ENCODE measurements at regions not wholly inside any gene's neighbourhood (a gene's known extent, or its start where the extent isn't known, plus 50 kb on each side); places are given as distances from the start of the nearest gene placed in this dataset.

DNA sequence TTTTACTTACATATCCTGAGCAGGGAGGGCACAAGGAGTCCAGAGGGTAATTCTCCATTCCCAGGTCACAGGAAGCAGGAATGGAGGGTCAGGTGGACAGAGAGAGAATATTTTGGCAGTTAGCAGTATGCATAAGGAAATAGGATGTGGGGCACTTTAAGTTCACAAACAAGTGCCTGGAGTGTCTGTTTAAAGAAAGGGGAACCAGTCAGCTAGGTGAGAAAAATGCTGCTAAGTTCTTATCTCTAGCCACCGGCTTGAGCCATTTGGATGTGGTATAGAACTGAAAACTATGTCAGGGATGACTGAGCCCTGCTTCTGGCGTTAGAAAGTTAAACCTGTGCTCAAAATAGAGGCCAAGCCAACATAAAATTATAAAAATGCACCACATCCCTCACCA, 739.7 kb upstream of the NCAM2 start:
- no peaks in the 10 kb centered on the region for H3K4me1 ChIP-seq (ENCODE audit: control insufficient read depth in 1 of 2, low read depth in 2 of 2)
- ATAC-seq (ENCODE audit: insufficient number of reproducible peaks, low FRiP score, low read depth) (no peak), DNase-seq (ENCODE audit: low spot score) (no peak)
- no peak for TF ChIP-seq CTCF (IDR thresholded peaks at IDR 0.05)
- H3K27me3 ChIP-seq (replicated peaks; ENCODE audit: insufficient read depth): no peaks in the 10 kb centered on the region
- H3K9me3 ChIP-seq: no peaks in the 10 kb centered on the region
- H3K4me3 ChIP-seq: no peak overlapping the region
- H3K36me3 ChIP-seq: no peaks in the 10 kb centered on the region
- H3K27ac ChIP-seq: no peak overlapping the region

DNA sequence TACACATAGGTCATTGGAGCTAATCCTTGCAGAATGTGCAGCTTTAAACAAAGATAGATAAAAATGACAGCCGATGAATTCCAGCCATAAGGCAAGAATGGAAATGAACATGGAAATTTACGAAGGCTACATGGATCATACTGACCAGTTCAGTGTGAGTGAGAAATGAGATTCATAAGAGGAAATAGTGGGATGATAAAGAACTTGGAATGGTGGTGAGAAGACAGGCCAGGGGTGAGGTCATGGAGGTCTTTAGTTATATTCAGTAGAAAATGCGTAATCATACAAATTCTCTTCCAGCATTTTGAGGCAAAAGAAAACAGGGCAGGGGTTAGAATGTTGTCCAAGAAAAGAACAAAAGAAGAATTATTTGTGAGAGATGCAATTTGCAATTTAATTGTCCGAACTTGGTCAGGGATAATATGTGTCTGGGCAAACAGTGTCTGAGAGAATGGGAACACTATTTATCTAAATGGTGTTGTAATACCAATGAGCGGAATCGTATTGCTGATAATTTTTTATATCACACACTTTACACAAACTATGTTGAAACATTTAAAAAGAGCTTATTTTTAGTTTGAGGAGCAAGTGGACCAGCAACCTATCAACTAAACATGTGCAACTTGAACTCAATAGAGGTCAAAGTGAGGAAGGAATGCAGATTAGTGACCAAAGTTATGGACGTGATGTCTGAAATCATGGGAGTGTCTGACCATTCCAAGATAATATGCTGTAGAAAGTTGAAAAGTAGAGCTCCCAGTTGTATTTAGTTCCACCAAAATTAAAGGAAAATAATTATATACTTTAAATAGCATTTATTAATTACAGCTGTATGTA, 739.0 kb upstream of the NCAM2 start:
- Histone ChIP-seq H3K4me1 (ENCODE audit: control insufficient read depth in 1 of 2, low read depth in 2 of 2) (no peaks in the 10 kb centered on the region), H3K4me3 (no peak overlapping the region), H3K9me3 (no peaks in the 10 kb centered on the region), H3K36me3 (no peaks in the 10 kb centered on the region), H3K27ac (no peak overlapping the region), H3K27me3 (replicated peaks; ENCODE audit: insufficient read depth) (no peaks in the 10 kb centered on the region)
- ATAC-seq (ENCODE audit: insufficient number of reproducible peaks, low FRiP score, low read depth) (no peak), DNase-seq (ENCODE audit: low spot score) (no peak)
- TF ChIP-seq CTCF (IDR thresholded peaks at IDR 0.05): no peak

DNA sequence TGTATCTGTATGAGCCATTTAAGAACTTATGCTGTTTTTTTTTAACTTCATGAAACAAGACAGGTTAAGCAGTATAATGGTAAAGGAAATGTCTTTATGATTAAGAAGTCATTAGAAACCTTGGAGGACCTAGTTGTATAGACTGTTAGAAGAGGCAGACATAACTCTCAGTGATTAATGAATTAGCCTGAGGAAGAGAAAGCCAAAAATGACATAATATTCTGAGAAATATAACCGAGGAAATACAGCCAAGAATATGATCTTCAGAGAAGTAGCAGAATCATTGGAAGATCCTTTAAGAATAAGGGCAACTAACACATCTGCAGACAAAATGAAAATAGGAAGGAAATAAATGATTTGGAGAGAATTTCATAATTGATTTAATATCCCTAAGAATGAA, 738.1 kb upstream of the NCAM2 start:
- Histone ChIP-seq H3K4me3 (no peak overlapping the region), H3K27me3 (replicated peaks; ENCODE audit: insufficient read depth) (no peaks in the 10 kb centered on the region), H3K9me3 (no peaks in the 10 kb centered on the region), H3K36me3 (no peaks in the 10 kb centered on the region), H3K4me1 (ENCODE audit: control insufficient read depth in 1 of 2, low read depth in 2 of 2) (no peaks in the 10 kb centered on the region), H3K27ac (no peak overlapping the region)
- no peak for ATAC-seq (ENCODE audit: insufficient number of reproducible peaks, low FRiP score, low read depth)
- no peak for DNase-seq (ENCODE audit: low spot score)
- TF ChIP-seq CTCF (IDR thresholded peaks at IDR 0.05): no peak

GRCh38 chr21:20261364-20261763, 736.8 kb upstream of the NCAM2 start:
- Histone ChIP-seq H3K4me1 (ENCODE audit: control insufficient read depth in 1 of 2, low read depth in 2 of 2) (no peaks in the 10 kb centered on the region), H3K27me3 (replicated peaks; ENCODE audit: insufficient read depth) (no peaks in the 10 kb centered on the region), H3K27ac (no peak overlapping the region), H3K9me3 (no peaks in the 10 kb centered on the region), H3K4me3 (no peak overlapping the region), H3K36me3 (no peaks in the 10 kb centered on the region)
- no peak for ATAC-seq (ENCODE audit: insufficient number of reproducible peaks, low FRiP score, low read depth)
- no peak for DNase-seq (ENCODE audit: low spot score)
- no peak for TF ChIP-seq CTCF (IDR thresholded peaks at IDR 0.05)

GRCh38 chr21:20265707-20266440, 732.3 kb upstream of the NCAM2 start:
- no peak for DNase-seq (ENCODE audit: low spot score)
- ATAC-seq (ENCODE audit: insufficient number of reproducible peaks, low FRiP score, low read depth): no peak
- no peak for TF ChIP-seq CTCF (IDR thresholded peaks at IDR 0.05)
- Histone ChIP-seq H3K4me1 (ENCODE audit: control insufficient read depth in 1 of 2, low read depth in 2 of 2) (no peaks in the 10 kb centered on the region), H3K4me3 (no peak overlapping the region), H3K9me3 (no peaks in the 10 kb centered on the region), H3K36me3 (no peaks in the 10 kb centered on the region), H3K27me3 (replicated peaks; ENCODE audit: insufficient read depth) (no peaks in the 10 kb centered on the region), H3K27ac (no peak overlapping the region)
